Eye (tissue), 1 donor: ENCODE measurements at regions not wholly inside any gene's neighbourhood (a gene's known extent, or its start where the extent isn't known, plus 50 kb on each side); places are given as distances from the start of the nearest gene placed in this dataset.
A peak's percentile ranks its signal among the peaks of the same experiment; 100 is the strongest.

Experiments used
- DNase-seq: peaks from one replicate; pipeline ENCODE4 v3.0.0-alpha.2; 2015

- DNase-seq, result no peak
Observed at GRCh38 chr9:1434811-1435210, 384.7 kb downstream of the DMRT2 start.

- no peak for DNase-seq
Observed at GRCh38 chr9:1440256-1440655, 390.1 kb downstream of the DMRT2 start.

- no peak for DNase-seq
Observed at GRCh38 chr9:1442105-1442504, 391.9 kb downstream of the DMRT2 start.

- DNase-seq, result no peak
Observed at GRCh38 chr9:1443450-1443849, 393.3 kb downstream of the DMRT2 start.

- DNase-seq, result no peak
Observed at GRCh38 chr9:1446671-1447070, 396.5 kb downstream of the DMRT2 start.

GRCh38 chr9:1453636-1454035 is 403.5 kb downstream of the DMRT2 start:
- DNase-seq, result no peak

- DNase-seq, result no peak
Observed at GRCh38 chr9:1454211-1454610, 404.1 kb downstream of the DMRT2 start.

GRCh38 chr9:1454616-1455347 is 404.6 kb downstream of the DMRT2 start:
- no peak for DNase-seq

GRCh38 chr9:1455766-1456165 is 405.6 kb downstream of the DMRT2 start:
- no peak for DNase-seq

GRCh38 chr9:1456301-1457024 is 406.3 kb downstream of the DMRT2 start:
- DNase-seq, result no peak

GRCh38 chr9:1457460-1457859 is 407.3 kb downstream of the DMRT2 start:
- no peak for DNase-seq

- DNase-seq, result no peak
Observed at GRCh38 chr9:1458503-1458902, 408.3 kb downstream of the DMRT2 start.

- DNase-seq, result no peak
Observed at GRCh38 chr9:1460143-1460769, 410.1 kb downstream of the DMRT2 start.

- DNase-seq, result no peak
Observed at GRCh38 chr9:1461812-1462211, 411.7 kb downstream of the DMRT2 start.

- no peak for DNase-seq
Observed at GRCh38 chr9:1462626-1463308, 412.6 kb downstream of the DMRT2 start.

- DNase-seq, result no peak
Observed at GRCh38 chr9:1469996-1470395, 419.8 kb downstream of the DMRT2 start.

GRCh38 chr9:1473956-1474634 is 423.9 kb downstream of the DMRT2 start:
- peak; percentile 27 for DNase-seq

GRCh38 chr9:1474671-1475070 is 424.5 kb downstream of the DMRT2 start:
- no peak for DNase-seq

- DNase-seq, result peak; percentile 5
Observed at GRCh38 chr9:1490341-1491232, 440.4 kb downstream of the DMRT2 start.

- DNase-seq, result no peak
Observed at GRCh38 chr9:1492156-1492555, 442.0 kb downstream of the DMRT2 start.

GRCh38 chr9:1495282-1496030 is 445.3 kb downstream of the DMRT2 start:
- no peak for DNase-seq
